ENCODE measurements at regions not wholly inside any gene's neighbourhood (a gene's known extent, or its start where the extent isn't known, plus 50 kb on each side); places are given as distances from the start of the nearest gene placed in this dataset.
"Not testable (repeated sequence)": the region's sequence is repeated elsewhere in the genome, so short reads cannot be mapped to it uniquely, and the experiment has no call there.

DNA sequence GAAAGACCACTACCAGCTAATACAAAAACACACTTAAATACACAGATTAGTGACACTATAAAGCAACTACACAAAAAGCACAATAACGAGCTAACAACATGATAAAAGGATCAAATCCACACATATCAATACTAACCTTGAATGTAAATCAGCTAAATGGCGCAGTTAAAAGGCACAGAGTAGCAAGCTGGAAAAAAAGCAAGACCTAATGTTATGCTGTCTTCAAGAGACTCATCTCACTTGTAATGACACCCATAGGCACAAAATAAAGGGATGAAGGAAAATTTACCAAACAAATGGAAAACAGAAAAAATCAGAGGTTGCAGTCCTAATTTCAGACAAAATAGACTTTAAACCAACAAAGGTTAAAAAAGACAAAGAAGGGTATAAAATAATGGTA, 86.3 kb downstream of the NUS1 start:
- no peak overlapping the region for H3K27ac ChIP-seq

GRCh38 chr6:117771403-117771802, 96.1 kb downstream of the NUS1 start:
- no peak overlapping the region for H3K27ac ChIP-seq
- no peak for TF ChIP-seq CTCF (conservative IDR thresholded peaks at IDR 0.05)

More for the DNA sequence above, 86.3 kb downstream of the NUS1 start:
- TF ChIP-seq CTCF (conservative IDR thresholded peaks at IDR 0.05), result no peak

DNA sequence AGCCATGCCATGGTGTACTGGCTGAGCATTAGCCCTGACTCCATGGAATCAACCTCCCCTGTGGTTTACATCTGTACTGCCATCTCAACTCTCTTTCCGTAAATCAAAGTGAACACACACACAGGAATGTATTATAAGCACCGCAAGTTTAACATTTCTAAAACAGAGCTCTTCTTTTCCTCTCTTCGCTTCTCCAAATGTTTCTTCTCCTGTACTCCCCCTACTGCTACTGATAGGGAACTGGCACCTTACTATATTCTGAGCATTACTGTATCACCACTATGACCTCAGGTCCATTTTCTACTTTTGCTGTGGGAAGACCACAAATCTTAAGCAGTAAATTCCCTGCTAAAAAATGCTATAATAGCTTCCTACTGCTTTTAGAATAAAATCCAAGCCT, 101.2 kb downstream of the NUS1 start:
- no peak overlapping the region for H3K27ac ChIP-seq
- TF ChIP-seq CTCF (conservative IDR thresholded peaks at IDR 0.05), result peak; percentile 45

DNA sequence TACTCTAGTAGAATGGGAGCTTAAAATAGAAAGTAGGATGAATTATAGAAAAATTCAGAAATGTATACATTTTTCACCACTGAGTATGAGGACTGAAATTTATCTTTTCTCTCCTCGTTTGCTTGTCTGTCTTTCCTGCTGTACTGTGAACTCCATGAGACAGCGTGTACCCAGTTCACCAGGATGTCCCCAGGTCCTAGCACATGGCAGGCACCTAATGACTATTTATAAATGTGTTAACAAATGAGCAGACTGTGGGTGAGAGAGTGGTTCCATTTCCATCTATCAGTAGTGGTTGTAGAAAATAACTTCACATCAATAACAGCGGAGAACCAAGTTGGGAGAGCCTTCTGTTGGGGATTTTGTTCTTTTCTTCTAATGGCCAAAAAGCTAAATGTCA, 106.3 kb downstream of the NUS1 start:
- no peak for TF ChIP-seq CTCF (conservative IDR thresholded peaks at IDR 0.05)
- H3K27ac ChIP-seq, result no peak overlapping the region

DNA sequence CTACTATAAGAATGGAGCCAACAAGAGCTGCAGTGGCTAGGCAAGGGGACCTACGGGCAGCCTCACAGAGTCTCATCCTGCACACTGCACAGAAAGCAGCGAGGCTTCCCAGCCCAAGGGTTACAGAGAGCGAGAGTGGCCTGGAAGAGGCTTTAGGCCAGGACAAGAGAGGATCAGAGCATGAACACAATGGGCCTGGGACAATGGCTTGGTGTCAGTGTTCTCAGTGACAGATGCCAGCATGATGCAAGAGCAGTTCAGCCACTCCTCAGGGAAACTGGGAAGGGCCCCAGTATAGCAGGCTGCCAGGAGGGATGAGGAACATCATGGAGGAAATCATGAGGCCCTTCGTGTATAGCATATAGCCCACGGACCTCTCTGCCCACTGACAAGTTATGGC, 108.0 kb downstream of the NUS1 start:
- H3K27ac ChIP-seq, result no peak overlapping the region
- TF ChIP-seq CTCF (conservative IDR thresholded peaks at IDR 0.05), result no peak

GRCh38 chr6:117791012-117791411, 115.7 kb downstream of the NUS1 start:
- no peak overlapping the region for H3K27ac ChIP-seq
- no peak for TF ChIP-seq CTCF (conservative IDR thresholded peaks at IDR 0.05)

DNA sequence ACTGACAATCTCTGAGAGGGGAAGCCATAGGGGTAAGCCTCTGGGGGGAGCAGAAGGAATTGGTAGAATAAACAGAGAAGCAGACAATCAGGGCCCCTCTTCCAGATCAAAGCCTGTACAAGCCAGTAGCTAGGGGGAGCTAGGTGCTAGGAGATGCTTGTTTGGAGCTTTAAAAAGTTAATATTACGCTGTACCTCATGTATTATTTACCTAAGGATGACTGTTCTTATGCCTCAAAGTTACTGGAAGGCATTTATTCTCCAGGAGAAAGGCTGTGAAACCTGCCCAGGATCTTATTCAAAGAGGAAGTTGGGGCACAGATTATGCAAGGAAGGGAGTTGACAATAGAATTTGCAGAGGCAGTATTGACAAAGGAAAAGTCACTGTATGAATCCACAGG, 111.8 kb upstream of the SLC35F1 start:
- no peak overlapping the region for H3K27ac ChIP-seq

GRCh38 chr6:117798819-117799218, 108.2 kb upstream of the SLC35F1 start:
- H3K27ac ChIP-seq, result not testable (repeated sequence)

More for the DNA sequence above, 111.8 kb upstream of the SLC35F1 start:
- TF ChIP-seq CTCF (conservative IDR thresholded peaks at IDR 0.05), result peak; percentile 57

Data from VCaP (cell line).